ENCODE measurements at regions not wholly inside any gene's neighbourhood (a gene's known extent, or its start where the extent isn't known, plus 50 kb on each side); places are given as distances from the start of the nearest gene placed in this dataset.
A peak's percentile ranks its signal among the peaks of the same experiment; 100 is the strongest.

DNA sequence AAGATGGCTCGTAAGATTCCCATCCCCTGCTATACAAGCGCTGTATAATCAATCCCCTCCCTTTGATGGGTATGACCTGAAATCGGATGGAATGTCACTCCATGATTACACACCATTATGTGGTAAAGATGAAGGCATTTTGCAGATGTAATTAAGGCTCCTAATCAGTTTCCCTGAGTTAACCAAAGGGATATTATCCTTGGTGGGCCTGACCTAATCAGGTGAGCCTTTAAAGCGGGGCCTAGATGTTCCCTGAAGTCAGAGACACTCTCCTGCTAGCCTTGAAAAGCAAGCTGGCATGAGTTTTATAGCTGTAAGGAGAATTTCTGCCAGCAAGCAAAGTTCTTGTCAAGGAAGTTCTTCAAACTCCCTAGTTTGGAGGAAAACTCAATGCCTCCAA, 223.8 kb upstream of the FN1 start:
- TF ChIP-seq, protein P1, sequence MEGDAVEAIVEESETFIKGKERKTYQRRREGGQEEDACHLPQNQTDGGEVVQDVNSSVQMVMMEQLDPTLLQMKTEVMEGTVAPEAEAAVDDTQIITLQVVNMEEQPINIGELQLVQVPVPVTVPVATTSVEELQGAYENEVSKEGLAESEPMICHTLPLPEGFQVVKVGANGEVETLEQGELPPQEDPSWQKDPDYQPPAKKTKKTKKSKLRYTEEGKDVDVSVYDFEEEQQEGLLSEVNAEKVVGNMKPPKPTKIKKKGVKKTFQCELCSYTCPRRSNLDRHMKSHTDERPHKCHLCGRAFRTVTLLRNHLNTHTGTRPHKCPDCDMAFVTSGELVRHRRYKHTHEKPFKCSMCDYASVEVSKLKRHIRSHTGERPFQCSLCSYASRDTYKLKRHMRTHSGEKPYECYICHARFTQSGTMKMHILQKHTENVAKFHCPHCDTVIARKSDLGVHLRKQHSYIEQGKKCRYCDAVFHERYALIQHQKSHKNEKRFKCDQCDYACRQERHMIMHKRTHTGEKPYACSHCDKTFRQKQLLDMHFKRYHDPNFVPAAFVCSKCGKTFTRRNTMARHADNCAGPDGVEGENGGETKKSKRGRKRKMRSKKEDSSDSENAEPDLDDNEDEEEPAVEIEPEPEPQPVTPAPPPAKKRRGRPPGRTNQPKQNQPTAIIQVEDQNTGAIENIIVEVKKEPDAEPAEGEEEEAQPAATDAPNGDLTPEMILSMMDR (IDR thresholded peaks at IDR 0.05; ENCODE audit: control insufficient read depth, extremely low read depth, insufficient read depth), result no peak
- no peak overlapping the region for H3K4me3 ChIP-seq (ENCODE audit: low read depth, low read length)
- no peak for DNase-seq (ENCODE audit: low read depth)

DNA sequence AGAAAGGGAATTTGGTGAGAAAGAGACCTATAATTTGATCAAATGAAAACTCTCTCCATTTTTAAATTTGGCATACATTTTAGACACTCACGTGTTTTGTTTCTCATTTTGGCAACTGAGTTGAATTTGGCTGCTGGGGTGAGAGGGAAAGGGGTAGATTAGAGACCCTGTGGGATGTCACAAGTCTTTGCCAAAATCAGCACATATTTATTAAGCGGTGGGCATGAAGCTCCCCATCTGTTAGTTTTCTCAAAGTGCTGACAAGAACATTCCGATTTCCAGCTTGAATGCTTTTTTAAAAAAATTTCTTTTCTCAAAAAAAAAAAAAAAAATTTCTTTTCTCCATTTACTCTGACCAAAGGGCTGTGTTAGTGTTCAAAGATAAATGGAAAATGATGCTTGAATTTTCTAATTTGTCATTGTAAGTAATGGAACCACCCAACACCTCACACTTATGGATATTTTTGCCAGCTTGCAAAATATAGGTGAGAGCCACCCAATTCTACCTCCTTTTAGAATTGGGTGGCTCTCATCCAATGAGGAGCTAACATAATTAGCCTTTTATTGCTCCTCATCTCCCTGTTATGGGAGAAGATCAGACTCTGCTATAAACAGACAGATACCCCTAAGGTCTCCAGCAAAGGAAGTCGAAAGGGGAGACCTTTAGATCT, 222.9 kb upstream of the FN1 start:
- TF ChIP-seq, protein P1 (IDR thresholded peaks at IDR 0.05; ENCODE audit: control insufficient read depth, extremely low read depth, insufficient read depth), result no peak
- DNase-seq (ENCODE audit: low read depth), result no peak
- no peak overlapping the region for H3K4me3 ChIP-seq (ENCODE audit: low read depth, low read length)

DNA sequence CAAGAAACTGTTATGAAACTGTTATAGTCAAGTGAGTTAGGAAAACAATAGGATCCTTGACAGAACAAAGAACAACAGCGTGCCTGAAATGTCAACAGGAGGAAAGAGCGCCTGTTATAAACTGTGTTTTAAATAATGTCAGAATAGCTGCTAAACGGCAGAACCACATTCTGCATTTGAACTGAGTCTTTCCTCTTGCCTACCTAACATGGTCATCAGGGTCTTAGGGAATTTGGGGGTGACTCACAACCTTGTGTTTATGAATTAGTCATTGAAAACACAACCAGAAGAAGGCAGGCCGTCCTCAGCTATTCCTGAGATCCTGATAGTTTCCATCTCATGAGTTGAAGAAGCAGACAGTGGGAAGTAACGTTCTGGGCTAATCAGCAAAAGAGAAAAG, 222.0 kb upstream of the FN1 start:
- TF ChIP-seq, protein P1 (IDR thresholded peaks at IDR 0.05; ENCODE audit: control insufficient read depth, extremely low read depth, insufficient read depth), result no peak
- no peak for DNase-seq (ENCODE audit: low read depth)
- no peak overlapping the region for H3K4me3 ChIP-seq (ENCODE audit: low read depth, low read length)

DNA sequence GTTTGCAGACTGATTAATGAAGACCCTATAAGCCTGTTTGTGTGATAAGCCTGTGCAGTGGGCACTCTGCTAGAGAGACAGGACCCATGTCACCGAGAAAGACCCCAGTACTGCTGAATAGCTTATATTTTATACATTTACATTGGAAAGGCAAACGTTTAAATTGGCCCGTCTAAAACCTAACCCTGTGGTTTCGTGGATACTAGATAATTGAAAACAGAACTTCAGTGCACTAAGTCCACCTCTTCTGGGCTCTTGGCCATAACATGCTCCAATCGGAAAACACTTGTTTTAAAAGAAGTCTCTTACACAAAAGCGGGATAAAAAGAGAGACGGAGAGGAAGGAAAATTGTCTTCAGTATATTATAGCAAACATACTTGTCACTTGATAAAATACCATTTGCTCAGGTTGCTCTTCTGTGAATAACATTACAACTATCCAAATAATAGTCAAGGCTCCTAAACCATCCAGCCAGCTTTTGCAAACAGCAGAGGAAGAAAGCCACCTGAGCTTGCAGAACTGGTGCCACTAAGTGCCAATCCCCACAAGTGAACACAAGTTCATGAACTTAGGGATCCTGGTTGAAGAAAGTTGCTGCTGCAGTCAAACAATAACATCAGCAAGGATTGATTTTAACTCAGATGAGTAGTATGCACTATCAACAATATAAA, 218.4 kb upstream of the FN1 start:
- no peak overlapping the region for H3K4me3 ChIP-seq (ENCODE audit: low read depth, low read length)
- TF ChIP-seq, protein P1 (IDR thresholded peaks at IDR 0.05; ENCODE audit: control insufficient read depth, extremely low read depth, insufficient read depth), result no peak
- peak; percentile 1 for DNase-seq (ENCODE audit: low read depth)

DNA sequence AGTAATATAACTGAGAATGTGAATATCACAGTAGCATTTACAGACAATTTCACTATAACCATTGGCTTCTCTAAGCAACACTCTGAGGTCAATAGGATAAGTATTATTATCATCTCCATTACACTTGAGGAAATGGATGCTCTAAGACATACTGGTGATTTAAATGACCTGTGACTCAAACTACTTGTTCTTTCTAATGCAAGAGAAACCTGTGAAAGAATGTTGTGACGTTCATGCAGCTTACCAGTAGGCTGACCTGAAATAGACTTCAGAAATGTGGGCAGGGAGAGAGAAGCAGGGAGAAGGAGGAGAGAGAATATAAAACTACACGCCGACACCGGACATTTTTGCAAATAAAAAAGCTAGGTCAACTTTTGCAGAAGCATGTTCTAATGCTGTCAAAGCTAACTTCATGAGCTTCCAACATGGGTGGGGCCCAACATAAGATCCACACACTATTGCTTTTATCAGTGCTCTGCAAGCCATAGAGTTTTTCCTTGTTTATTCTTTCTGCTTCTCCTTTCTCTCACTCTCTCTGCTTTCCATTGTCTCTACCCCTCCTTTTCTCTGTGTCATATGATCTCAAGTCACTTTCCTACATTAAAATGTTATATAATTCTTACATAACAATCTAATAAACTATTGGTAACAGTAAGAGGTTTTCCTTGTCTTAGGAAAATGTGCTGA, 217.6 kb upstream of the FN1 start:
- DNase-seq (ENCODE audit: low read depth), result no peak
- TF ChIP-seq, protein P1 (IDR thresholded peaks at IDR 0.05; ENCODE audit: control insufficient read depth, extremely low read depth, insufficient read depth), result no peak
- no peak overlapping the region for H3K4me3 ChIP-seq (ENCODE audit: low read depth, low read length)

DNA sequence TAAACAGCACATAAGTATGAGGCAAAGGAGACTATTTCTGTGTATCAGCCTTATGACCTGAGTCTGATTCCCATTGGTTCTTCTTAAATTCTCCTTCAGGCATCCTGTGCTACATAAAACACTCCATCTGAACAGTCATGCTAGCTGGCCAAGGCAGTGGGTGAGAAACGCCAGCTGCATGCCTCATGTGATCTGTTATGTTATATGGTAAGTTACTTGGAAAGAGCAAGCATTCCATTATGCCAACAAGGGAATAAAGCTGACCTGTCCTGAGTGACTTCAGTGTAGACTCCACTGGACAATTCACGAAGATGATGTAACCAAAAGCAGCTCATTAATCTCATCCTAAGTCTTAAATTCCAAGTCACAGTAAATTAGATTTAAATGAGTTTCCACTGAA, 216.5 kb upstream of the FN1 start:
- no peak overlapping the region for H3K4me3 ChIP-seq (ENCODE audit: low read depth, low read length)
- TF ChIP-seq, protein P1 (IDR thresholded peaks at IDR 0.05; ENCODE audit: control insufficient read depth, extremely low read depth, insufficient read depth), result no peak
- DNase-seq (ENCODE audit: low read depth), result no peak
